AML-193 (cell line): ENCODE measurements at regions not wholly inside any gene's neighbourhood (a gene's known extent, or its start where the extent isn't known, plus 50 kb on each side); places are given as distances from the start of the nearest gene placed in this dataset.
"Not testable (repeated sequence)": the region's sequence is repeated elsewhere in the genome, so short reads cannot be mapped to it uniquely, and the experiment has no call there.

Source experiments
- DNase-seq, 2 experiments: peaks; one replicate each; lab custom pipeline; 2025; lab: John Stamatoyannopoulos, UW

DNA sequence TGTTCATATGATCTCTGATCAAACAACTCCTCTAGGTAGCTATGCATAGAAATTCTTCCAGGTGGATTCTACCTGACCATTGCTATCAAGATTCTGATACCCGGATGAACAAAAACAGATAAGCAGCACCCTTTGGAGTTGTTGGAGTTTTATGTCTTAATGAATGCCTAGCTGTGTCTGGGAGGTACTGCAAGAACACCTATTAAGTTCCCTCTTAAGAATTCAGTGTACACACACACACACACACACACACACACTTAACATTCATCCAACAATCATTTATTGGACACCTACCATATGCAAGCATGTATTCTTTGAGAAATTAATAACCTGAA lies 58.1 kb upstream of the FNDC3B start:
- peak in 1 of 2 experiments; percentile 17 for DNase-seq

DNA sequence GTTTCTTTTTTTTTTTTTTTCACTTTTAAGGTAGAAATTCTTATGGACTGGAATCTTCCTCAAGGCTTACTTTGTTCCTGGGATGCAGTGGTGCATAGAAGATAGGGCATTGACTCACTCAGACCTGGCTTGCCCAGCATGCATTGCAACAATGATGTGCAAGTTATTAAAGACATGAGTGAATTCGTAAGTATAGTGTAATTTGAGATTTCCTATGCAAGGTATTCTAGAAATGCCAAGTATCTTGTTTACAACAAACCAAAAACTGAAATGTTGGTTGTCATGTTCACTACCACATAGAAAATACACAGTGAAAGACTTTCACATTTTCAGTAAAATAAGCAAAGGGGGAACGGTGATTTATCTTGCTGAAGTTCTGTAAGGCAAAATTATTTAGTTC lies 56.5 kb upstream of the FNDC3B start:
- DNase-seq = no peak

DNA sequence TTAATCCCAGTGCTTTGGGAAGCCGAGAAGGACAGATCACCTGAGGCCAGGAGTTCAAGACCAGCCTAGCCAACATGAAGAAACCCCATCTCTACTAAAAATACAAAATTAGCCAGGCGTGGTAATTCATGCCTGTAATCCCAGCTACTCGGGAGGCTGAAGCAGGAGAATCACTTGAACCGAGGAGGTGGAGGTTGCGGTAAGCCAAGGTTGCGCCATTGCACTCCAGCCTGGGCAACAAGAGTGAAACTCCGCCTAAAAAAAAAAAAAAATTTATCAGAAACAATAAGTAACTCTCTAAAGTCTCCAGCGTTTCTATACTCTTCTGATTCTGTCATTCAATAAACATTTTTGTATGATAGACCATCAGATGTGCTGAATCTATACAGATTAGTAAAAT lies 55.7 kb upstream of the FNDC3B start:
- DNase-seq = not testable (repeated sequence)

DNA sequence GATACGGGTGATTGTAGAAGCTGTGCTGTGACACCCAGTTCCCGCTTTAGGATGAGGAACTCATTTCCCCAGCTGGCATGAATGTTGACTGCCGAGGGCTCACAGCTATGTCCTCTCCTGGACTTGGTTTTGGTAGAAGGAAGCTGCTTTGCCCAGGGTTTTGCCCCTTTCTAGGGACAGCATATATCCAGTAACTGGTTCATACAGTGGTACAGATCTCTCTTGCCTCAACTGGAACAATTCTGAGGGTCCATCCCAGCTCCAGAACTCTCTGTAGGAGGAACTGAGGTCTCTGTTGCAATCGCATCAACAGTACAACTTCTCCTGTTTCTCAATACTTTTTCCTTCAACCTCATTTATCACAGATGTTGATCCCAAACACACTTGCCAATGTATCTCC lies 54.5 kb upstream of the FNDC3B start:
- peak; percentile 99 for DNase-seq

DNA sequence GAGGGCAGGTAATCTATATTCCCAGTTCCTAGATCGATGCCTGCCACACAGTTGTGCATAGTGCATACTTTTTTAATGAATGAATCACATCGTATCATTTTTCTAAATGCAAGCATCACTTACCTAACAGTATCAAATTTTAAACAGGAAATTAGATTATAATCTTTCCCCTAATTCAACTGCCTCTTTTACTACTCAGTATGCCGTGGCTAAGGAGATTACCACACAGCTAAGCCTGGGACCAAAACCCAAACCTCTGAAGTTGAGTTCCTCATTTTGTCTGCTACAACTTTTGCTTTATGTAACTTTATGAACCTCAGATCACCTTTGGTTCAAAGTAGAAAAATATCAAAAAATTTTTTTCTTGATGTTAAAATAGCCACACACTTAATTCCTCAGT lies 53.2 kb upstream of the FNDC3B start:
- DNase-seq = peak; percentile 97

DNA sequence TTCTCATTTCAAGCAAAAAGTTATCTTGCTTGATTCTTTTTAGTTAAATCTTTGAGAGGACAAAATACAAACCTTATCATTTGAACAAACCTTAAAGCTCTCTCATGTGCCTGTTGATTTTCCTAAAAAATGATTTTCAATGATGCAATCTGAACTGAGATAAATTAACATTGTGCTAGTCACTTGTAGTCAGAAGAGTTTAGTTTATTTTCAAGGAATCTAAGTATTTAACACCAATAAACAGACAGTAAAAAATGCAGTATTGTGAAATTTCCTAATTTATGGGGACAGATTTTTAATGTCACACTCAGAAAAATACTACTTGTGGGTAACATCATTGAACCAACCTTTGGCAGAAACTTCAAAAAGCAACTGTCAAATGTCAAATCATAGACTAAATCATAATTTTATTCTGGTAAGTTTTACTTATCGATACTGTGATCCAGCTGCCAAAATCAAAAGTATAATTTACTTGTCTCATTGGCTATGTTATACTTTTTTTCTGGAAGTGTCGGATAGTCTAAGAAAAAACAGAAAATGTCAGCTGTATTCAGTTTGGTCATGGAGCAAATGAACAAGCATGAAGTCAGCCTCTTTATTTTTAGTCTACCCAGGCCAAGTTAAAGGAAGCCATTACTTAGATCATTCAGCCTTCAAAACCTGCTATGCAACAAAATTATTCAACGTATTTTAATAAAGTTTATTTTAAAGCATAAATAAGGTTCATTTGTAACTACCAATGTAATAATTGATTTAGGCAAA lies 52.4 kb upstream of the FNDC3B start:
- DNase-seq = no peak
